Lower leg skin (tissue), 3 donors: ENCODE measurements at regions not wholly inside any gene's neighbourhood (a gene's known extent, or its start where the extent isn't known, plus 50 kb on each side); places are given as distances from the start of the nearest gene placed in this dataset.

Source experiments
- POLR2A ChIP-seq, 2 donors: fragments of 450-650 bp; IDR thresholded peaks; one replicate each; pipeline ENCODE4 v1.6.1; 2016 to 2017; ENCODE audit warnings: antibody characterized with exemption in 2 of 2, mild to moderate bottlenecking in 1 of 2, moderate library complexity in 1 of 2
- TF ChIP-seq, protein P1 (sequence below), 3 donors: fragments of 450-650 bp; IDR thresholded peaks; one replicate each; pipeline ENCODE4 v1.5.1; 2016; ENCODE audit warnings: antibody characterized with exemption in 3 of 3, mild to moderate bottlenecking in 3 of 3, moderate library complexity in 2 of 3

GRCh38 chr10:64303566-64303965 is 782.4 kb downstream of the REEP3 start:
- TF ChIP-seq, protein P1, sequence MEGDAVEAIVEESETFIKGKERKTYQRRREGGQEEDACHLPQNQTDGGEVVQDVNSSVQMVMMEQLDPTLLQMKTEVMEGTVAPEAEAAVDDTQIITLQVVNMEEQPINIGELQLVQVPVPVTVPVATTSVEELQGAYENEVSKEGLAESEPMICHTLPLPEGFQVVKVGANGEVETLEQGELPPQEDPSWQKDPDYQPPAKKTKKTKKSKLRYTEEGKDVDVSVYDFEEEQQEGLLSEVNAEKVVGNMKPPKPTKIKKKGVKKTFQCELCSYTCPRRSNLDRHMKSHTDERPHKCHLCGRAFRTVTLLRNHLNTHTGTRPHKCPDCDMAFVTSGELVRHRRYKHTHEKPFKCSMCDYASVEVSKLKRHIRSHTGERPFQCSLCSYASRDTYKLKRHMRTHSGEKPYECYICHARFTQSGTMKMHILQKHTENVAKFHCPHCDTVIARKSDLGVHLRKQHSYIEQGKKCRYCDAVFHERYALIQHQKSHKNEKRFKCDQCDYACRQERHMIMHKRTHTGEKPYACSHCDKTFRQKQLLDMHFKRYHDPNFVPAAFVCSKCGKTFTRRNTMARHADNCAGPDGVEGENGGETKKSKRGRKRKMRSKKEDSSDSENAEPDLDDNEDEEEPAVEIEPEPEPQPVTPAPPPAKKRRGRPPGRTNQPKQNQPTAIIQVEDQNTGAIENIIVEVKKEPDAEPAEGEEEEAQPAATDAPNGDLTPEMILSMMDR (IDR thresholded peaks at IDR 0.05), result no peak
- no peak for TF ChIP-seq POLR2A (IDR thresholded peaks at IDR 0.05)
